ENCODE measurements at regions not wholly inside any gene's neighbourhood (a gene's known extent, or its start where the extent isn't known, plus 50 kb on each side); places are given as distances from the start of the nearest gene placed in this dataset.
"Not testable (repeated sequence)": the region's sequence is repeated elsewhere in the genome, so short reads cannot be mapped to it uniquely, and the experiment has no call there.

DNA sequence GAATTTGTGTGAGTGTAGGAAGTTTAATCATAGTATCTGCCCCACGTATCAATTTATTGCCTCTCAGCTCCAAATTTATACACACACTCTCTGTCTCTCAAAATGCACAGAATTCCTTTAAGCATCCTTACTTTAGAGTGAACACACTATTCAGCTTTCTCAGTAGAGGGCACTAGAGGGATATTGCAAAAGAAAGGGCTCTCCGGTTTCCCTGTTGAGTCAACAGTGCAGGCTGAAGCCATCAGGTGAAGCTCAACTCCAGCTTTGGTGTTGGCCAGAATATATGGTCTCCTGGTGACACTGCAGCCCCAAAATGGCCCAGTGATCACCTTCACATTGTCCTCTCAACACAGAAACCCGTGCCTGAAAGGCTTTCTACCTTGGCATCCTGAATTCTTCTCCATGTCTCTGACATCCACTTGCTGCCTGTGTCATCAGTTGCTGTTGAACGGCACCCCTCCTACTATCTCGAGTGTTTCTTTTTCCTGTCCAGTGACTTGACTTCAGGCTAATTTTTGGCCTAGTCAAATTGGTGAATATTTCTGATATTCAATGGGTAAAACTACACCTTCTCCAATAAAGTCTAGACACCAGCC is 670.5 kb downstream of the GABRG1 start:
- Mint-ChIP-seq H3K27ac (no peak overlapping the region), H3K27me3 (no peaks in the 10 kb centered on the region), H3K4me1 (no peaks in the 10 kb centered on the region), H3K4me3 (no peak overlapping the region), H3K9me3 (no peaks in the 10 kb centered on the region), H3K36me3 (ENCODE audit: low read depth) (no peaks in the 10 kb centered on the region)
- ATAC-seq (replicated peaks), result no peak

- H3K27me3 Mint-ChIP-seq, result no peaks in the 10 kb centered on the region
- peaks cover 4% of the 10 kb centered on the region for H3K9me3 Mint-ChIP-seq
- H3K36me3 Mint-ChIP-seq (ENCODE audit: low read depth), result no peaks in the 10 kb centered on the region
- H3K4me1 Mint-ChIP-seq, result no peaks in the 10 kb centered on the region
- H3K27ac Mint-ChIP-seq, result no peak overlapping the region
- no peak for ATAC-seq (replicated peaks)
- H3K4me3 Mint-ChIP-seq, result no peak overlapping the region
Measured at GRCh38 chr4:45442466-45442865, 681.4 kb downstream of the GABRG1 start.

- H3K4me3 Mint-ChIP-seq, result no peak overlapping the region
- no peak overlapping the region for H3K27ac Mint-ChIP-seq
- ATAC-seq (replicated peaks), result no peak
- no peaks in the 10 kb centered on the region for H3K4me1 Mint-ChIP-seq
- H3K9me3 Mint-ChIP-seq, result peaks cover 4% of the 10 kb centered on the region
- no peaks in the 10 kb centered on the region for H3K27me3 Mint-ChIP-seq
- no peaks in the 10 kb centered on the region for H3K36me3 Mint-ChIP-seq (ENCODE audit: low read depth)
Measured at GRCh38 chr4:45438047-45438446, 685.8 kb downstream of the GABRG1 start.

DNA sequence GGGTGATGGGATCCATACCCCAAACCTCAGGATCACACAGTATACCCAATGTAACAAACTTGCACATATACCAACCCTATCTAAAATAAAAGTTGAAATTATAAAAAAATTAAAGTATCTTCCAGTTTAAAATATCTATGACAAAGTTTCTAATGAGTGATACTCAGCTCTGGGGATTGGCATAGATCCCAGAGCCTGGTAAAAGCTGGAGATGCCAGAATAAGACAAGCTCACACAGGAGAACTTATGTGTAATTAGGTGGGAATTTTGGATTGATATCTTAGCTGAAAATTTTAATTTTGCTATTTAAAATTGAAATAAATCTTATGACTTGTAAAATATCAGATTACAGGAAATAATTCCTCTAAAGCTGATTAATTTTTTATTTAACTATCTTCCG is 686.5 kb downstream of the GABRG1 start:
- no peak overlapping the region for H3K27ac Mint-ChIP-seq
- ATAC-seq (replicated peaks), result no peak
- H3K9me3 Mint-ChIP-seq, result peaks cover 4% of the 10 kb centered on the region
- H3K4me1 Mint-ChIP-seq, result no peaks in the 10 kb centered on the region
- no peaks in the 10 kb centered on the region for H3K36me3 Mint-ChIP-seq (ENCODE audit: low read depth)
- H3K27me3 Mint-ChIP-seq, result no peaks in the 10 kb centered on the region
- H3K4me3 Mint-ChIP-seq, result no peak overlapping the region

DNA sequence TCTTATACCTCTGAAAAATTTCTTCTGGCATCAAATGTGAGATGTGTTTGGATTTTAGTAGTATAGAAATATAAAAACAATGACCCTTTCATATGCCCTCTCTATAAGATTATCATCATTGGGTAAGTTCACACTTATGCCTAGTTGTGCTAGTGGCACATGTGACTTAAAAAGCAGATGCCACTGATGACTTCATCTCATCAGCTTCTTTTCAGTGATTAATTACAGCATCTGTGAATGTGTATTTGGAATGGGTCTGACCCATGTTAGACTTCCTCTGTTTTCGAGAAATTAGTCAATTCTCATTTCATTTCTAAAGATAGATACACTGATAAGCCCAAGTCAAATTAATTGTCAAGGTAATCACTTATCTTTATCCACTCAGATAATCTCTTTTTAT is 698.7 kb downstream of the GABRG1 start:
- Mint-ChIP-seq H3K36me3 (ENCODE audit: low read depth) (no peaks in the 10 kb centered on the region), H3K27me3 (no peaks in the 10 kb centered on the region), H3K27ac (no peak overlapping the region), H3K4me3 (no peak overlapping the region), H3K9me3 (peaks cover 13% of the 10 kb centered on the region), H3K4me1 (no peaks in the 10 kb centered on the region)
- ATAC-seq (replicated peaks), result no peak

- Mint-ChIP-seq H3K27me3 (no peaks in the 10 kb centered on the region), H3K4me3 (no peak overlapping the region), H3K4me1 (no peaks in the 10 kb centered on the region)
Measured at GRCh38 chr4:45423896-45424295, 697.5 kb upstream of the GNPDA2 start.

GRCh38 chr4:45420091-45420674 is 693.8 kb upstream of the GNPDA2 start:
- H3K27ac Mint-ChIP-seq; H3K36me3 Mint-ChIP-seq (ENCODE audit: low read depth); H3K4me3 Mint-ChIP-seq; H3K4me1 Mint-ChIP-seq; H3K27me3 Mint-ChIP-seq; ATAC-seq (replicated peaks): not testable (repeated sequence)
- peaks cover 20% of the 10 kb centered on the region for H3K9me3 Mint-ChIP-seq

More at GRCh38 chr4:45423896-45424295, 697.5 kb upstream of the GNPDA2 start:
- H3K27ac Mint-ChIP-seq, result no peak overlapping the region
- H3K9me3 Mint-ChIP-seq, result peaks cover 13% of the 10 kb centered on the region
- H3K36me3 Mint-ChIP-seq (ENCODE audit: low read depth), result no peaks in the 10 kb centered on the region
- no peak for ATAC-seq (replicated peaks)

GRCh38 chr4:45410701-45411210 is 684.4 kb upstream of the GNPDA2 start:
- ATAC-seq (replicated peaks), result no peak
- Mint-ChIP-seq H3K27ac (no peak overlapping the region), H3K9me3 (peaks cover 11% of the 10 kb centered on the region), H3K36me3 (ENCODE audit: low read depth) (no peaks in the 10 kb centered on the region), H3K4me1 (no peaks in the 10 kb centered on the region), H3K4me3 (no peak overlapping the region), H3K27me3 (no peaks in the 10 kb centered on the region)

DNA sequence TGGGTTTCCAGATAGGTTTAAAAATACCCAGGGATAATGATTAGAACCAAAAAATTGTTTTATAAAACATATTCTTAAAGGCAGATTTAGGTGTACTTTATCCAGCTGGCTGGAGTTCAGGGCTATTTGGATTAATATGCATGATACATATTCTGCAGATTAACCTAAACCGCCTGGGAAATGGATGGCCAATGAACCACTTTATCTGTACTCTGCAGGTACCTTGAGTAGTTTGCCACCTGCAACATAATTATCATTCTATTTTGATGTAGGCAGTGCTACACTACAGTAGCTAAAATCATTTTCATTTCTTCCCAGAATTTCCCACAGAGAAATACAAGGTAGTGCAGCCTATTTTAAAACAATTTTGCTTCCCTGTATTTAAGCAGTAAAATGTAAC is 683.2 kb upstream of the GNPDA2 start:
- no peak overlapping the region for H3K27ac Mint-ChIP-seq
- H3K9me3 Mint-ChIP-seq, result peaks cover 12% of the 10 kb centered on the region
- H3K36me3 Mint-ChIP-seq (ENCODE audit: low read depth), result no peaks in the 10 kb centered on the region
- no peak for ATAC-seq (replicated peaks)
- no peaks in the 10 kb centered on the region for H3K4me1 Mint-ChIP-seq
- no peaks in the 10 kb centered on the region for H3K27me3 Mint-ChIP-seq
- H3K4me3 Mint-ChIP-seq, result no peak overlapping the region

DNA sequence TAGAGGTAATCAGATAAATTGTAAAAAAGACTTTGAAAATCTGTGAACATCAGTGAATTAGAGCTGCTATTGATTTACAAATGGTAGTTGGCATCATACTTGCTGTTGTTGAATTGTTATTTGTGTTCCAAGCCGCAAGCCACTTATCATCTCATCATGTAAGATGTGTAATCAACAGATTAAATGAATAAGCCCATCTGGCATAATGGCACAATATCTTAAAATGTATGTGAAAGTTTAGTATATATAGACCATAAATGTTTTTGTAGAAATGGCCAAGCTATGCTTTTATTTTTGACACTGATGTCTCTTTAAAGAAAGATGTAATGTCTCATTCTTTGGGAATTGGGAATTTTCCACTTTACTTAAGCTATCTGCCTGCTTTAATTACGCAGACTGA is 682.6 kb upstream of the GNPDA2 start:
- Mint-ChIP-seq H3K4me1 (no peaks in the 10 kb centered on the region), H3K9me3 (peaks cover 9% of the 10 kb centered on the region), H3K27me3 (no peaks in the 10 kb centered on the region), H3K36me3 (ENCODE audit: low read depth) (no peaks in the 10 kb centered on the region), H3K27ac (no peak overlapping the region), H3K4me3 (no peak overlapping the region)
- ATAC-seq (replicated peaks), result no peak

GRCh38 chr4:45399116-45399515 is 672.8 kb upstream of the GNPDA2 start:
- Mint-ChIP-seq H3K9me3 (peaks cover 24% of the 10 kb centered on the region), H3K36me3 (ENCODE audit: low read depth) (no peaks in the 10 kb centered on the region), H3K4me3 (no peak overlapping the region), H3K4me1 (no peaks in the 10 kb centered on the region), H3K27me3 (no peaks in the 10 kb centered on the region), H3K27ac (no peak overlapping the region)
- no peak for ATAC-seq (replicated peaks)

- Mint-ChIP-seq H3K9me3 (peaks cover 15% of the 10 kb centered on the region), H3K36me3 (ENCODE audit: low read depth) (no peaks in the 10 kb centered on the region), H3K4me1 (no peaks in the 10 kb centered on the region), H3K4me3 (no peak overlapping the region), H3K27me3 (no peaks in the 10 kb centered on the region), H3K27ac (no peak overlapping the region)
- ATAC-seq (replicated peaks), result no peak
Measured at GRCh38 chr4:45385306-45385705, 659.0 kb upstream of the GNPDA2 start.

- Mint-ChIP-seq H3K9me3 (peaks cover 7% of the 10 kb centered on the region), H3K4me1 (no peaks in the 10 kb centered on the region), H3K36me3 (ENCODE audit: low read depth) (no peaks in the 10 kb centered on the region), H3K27ac (no peak overlapping the region), H3K4me3 (no peak overlapping the region), H3K27me3 (no peaks in the 10 kb centered on the region)
- ATAC-seq (replicated peaks), result no peak
Measured at GRCh38 chr4:45370408-45370807, 644.1 kb upstream of the GNPDA2 start.

- no peak for ATAC-seq (replicated peaks)
- no peaks in the 10 kb centered on the region for H3K4me1 Mint-ChIP-seq
- H3K36me3 Mint-ChIP-seq (ENCODE audit: low read depth), result no peaks in the 10 kb centered on the region
- no peak overlapping the region for H3K27ac Mint-ChIP-seq
- H3K9me3 Mint-ChIP-seq, result peaks cover 12% of the 10 kb centered on the region
- H3K4me3 Mint-ChIP-seq, result no peak overlapping the region
- no peaks in the 10 kb centered on the region for H3K27me3 Mint-ChIP-seq
Measured at GRCh38 chr4:45368832-45369231, 642.5 kb upstream of the GNPDA2 start.

- no peak for ATAC-seq (replicated peaks)
- Mint-ChIP-seq H3K4me3 (no peak overlapping the region), H3K27me3 (no peaks in the 10 kb centered on the region), H3K4me1 (no peaks in the 10 kb centered on the region), H3K36me3 (ENCODE audit: low read depth) (no peaks in the 10 kb centered on the region), H3K9me3 (peaks cover 25% of the 10 kb centered on the region), H3K27ac (no peak overlapping the region)
Measured at GRCh38 chr4:45363931-45364330, 637.6 kb upstream of the GNPDA2 start.
